ENCODE measurements at regions not wholly inside any gene's neighbourhood (a gene's known extent, or its start where the extent isn't known, plus 50 kb on each side); places are given as distances from the start of the nearest gene placed in this dataset.

- TF ChIP-seq CTCF (IDR thresholded peaks at IDR 0.05) (no peak), POLR2A (IDR thresholded peaks at IDR 0.05) (no peak)
These were observed 488.5 kb downstream of the QKI start for GRCh38 chr6:163902993-163903392.
